ENCODE measurements at regions not wholly inside any gene's neighbourhood (a gene's known extent, or its start where the extent isn't known, plus 50 kb on each side); places are given as distances from the start of the nearest gene placed in this dataset.
"Not testable (repeated sequence)": the region's sequence is repeated elsewhere in the genome, so short reads cannot be mapped to it uniquely, and the experiment has no call there.

- Histone ChIP-seq H3K36me3 (ENCODE audit: insufficient read depth, low read length) (no peaks in the 10 kb centered on the region), H3K4me3 (ENCODE audit: low read length) (no peak overlapping the region), H3K4me1 (ENCODE audit: insufficient read depth, low read length) (peaks cover 9% of the 10 kb centered on the region), H3K9ac (ENCODE audit: low read depth, low read length) (no peak overlapping the region), H3K9me3 (ENCODE audit: insufficient read depth, low read depth, low read length) (peaks cover 7% of the 10 kb centered on the region; the same call in 1 of the 2 replicates), H3K27me3 (ENCODE audit: insufficient read depth, low read length) (no peaks in the 10 kb centered on the region), H3K27ac (ENCODE audit: low read depth, low read length) (peak overlapping the region; percentile 38; the same call in 1 of the 2 replicates)
- 47% methylated on average over 4 of the region's 4 CpGs for WGBS
Observed at GRCh38 chr10:3658766-3659165, 126.2 kb downstream of the KLF6 start.

GRCh38 chr10:3656214-3656613 is 128.8 kb downstream of the KLF6 start:
- no peaks in the 10 kb centered on the region for H3K36me3 ChIP-seq (ENCODE audit: insufficient read depth, low read length)
- peaks cover 9% of the 10 kb centered on the region for H3K4me1 ChIP-seq (ENCODE audit: insufficient read depth, low read length)
- peaks cover 5% of the 10 kb centered on the region; the same call in 1 of the 2 replicates for H3K9me3 ChIP-seq (ENCODE audit: insufficient read depth, low read depth, low read length)
- WGBS = 93% methylated on average over 2 of the region's 3 CpGs
- no peak overlapping the region for H3K27ac ChIP-seq (ENCODE audit: low read depth, low read length)
- no peak overlapping the region for H3K9ac ChIP-seq (ENCODE audit: low read depth, low read length)
- no peak overlapping the region for H3K4me3 ChIP-seq (ENCODE audit: low read length)
- H3K27me3 ChIP-seq (ENCODE audit: insufficient read depth, low read length) = no peaks in the 10 kb centered on the region

GRCh38 chr10:3655528-3655927 is 129.5 kb downstream of the KLF6 start:
- Histone ChIP-seq H3K36me3 (ENCODE audit: insufficient read depth, low read length) (no peaks in the 10 kb centered on the region), H3K9me3 (ENCODE audit: insufficient read depth, low read depth, low read length) (no peaks in the 10 kb centered on the region), H3K27ac (ENCODE audit: low read depth, low read length) (no peak overlapping the region), H3K4me1 (ENCODE audit: insufficient read depth, low read length) (peaks cover 9% of the 10 kb centered on the region), H3K4me3 (ENCODE audit: low read length) (no peak overlapping the region), H3K9ac (ENCODE audit: low read depth, low read length) (no peak overlapping the region), H3K27me3 (ENCODE audit: insufficient read depth, low read length) (no peaks in the 10 kb centered on the region)
- 81% methylated on average over 7 of the region's 7 CpGs for WGBS

GRCh38 chr10:3654980-3655379 is 130.0 kb downstream of the KLF6 start:
- no CpG with 5 or more reads among the region's 1 CpG for WGBS
- Histone ChIP-seq H3K27me3 (ENCODE audit: insufficient read depth, low read length) (no peaks in the 10 kb centered on the region), H3K4me3 (ENCODE audit: low read length) (no peak overlapping the region), H3K9ac (ENCODE audit: low read depth, low read length) (no peak overlapping the region), H3K4me1 (ENCODE audit: insufficient read depth, low read length) (peaks cover 9% of the 10 kb centered on the region), H3K9me3 (ENCODE audit: insufficient read depth, low read depth, low read length) (no peaks in the 10 kb centered on the region), H3K27ac (ENCODE audit: low read depth, low read length) (no peak overlapping the region), H3K36me3 (ENCODE audit: insufficient read depth, low read length) (no peaks in the 10 kb centered on the region)

- Histone ChIP-seq H3K27me3 (ENCODE audit: insufficient read depth, low read length) (no peaks in the 10 kb centered on the region), H3K36me3 (ENCODE audit: insufficient read depth, low read length) (no peaks in the 10 kb centered on the region), H3K9ac (ENCODE audit: low read depth, low read length) (no peak overlapping the region), H3K4me3 (ENCODE audit: low read length) (no peak overlapping the region), H3K27ac (ENCODE audit: low read depth, low read length) (no peak overlapping the region), H3K9me3 (ENCODE audit: insufficient read depth, low read depth, low read length) (no peaks in the 10 kb centered on the region), H3K4me1 (ENCODE audit: insufficient read depth, low read length) (peaks cover 9% of the 10 kb centered on the region)
- 93% methylated on average over 2 of the region's 2 CpGs for WGBS
Observed at GRCh38 chr10:3654496-3654895, 130.5 kb downstream of the KLF6 start.

GRCh38 chr10:3653303-3653702 is 131.7 kb downstream of the KLF6 start:
- H3K9me3 ChIP-seq (ENCODE audit: insufficient read depth, low read depth, low read length); H3K27me3 ChIP-seq (ENCODE audit: insufficient read depth, low read length); H3K4me3 ChIP-seq (ENCODE audit: low read length); H3K9ac ChIP-seq (ENCODE audit: low read depth, low read length); H3K27ac ChIP-seq (ENCODE audit: low read depth, low read length); H3K36me3 ChIP-seq (ENCODE audit: insufficient read depth, low read length); H3K4me1 ChIP-seq (ENCODE audit: insufficient read depth, low read length): not testable (repeated sequence)
- 71% methylated on average over 2 of the region's 2 CpGs for WGBS

- Histone ChIP-seq H3K4me3 (ENCODE audit: low read length) (no peak overlapping the region), H3K36me3 (ENCODE audit: insufficient read depth, low read length) (no peaks in the 10 kb centered on the region), H3K4me1 (ENCODE audit: insufficient read depth, low read length) (no peaks in the 10 kb centered on the region), H3K9ac (ENCODE audit: low read depth, low read length) (no peak overlapping the region), H3K27ac (ENCODE audit: low read depth, low read length) (no peak overlapping the region), H3K9me3 (ENCODE audit: insufficient read depth, low read depth, low read length) (no peaks in the 10 kb centered on the region), H3K27me3 (ENCODE audit: insufficient read depth, low read length) (no peaks in the 10 kb centered on the region)
- 92% methylated on average over 12 of the region's 13 CpGs for WGBS
Observed at GRCh38 chr10:3652886-3653285, 132.1 kb downstream of the KLF6 start.

- Histone ChIP-seq H3K36me3 (ENCODE audit: insufficient read depth, low read length) (no peaks in the 10 kb centered on the region), H3K9me3 (ENCODE audit: insufficient read depth, low read depth, low read length) (no peaks in the 10 kb centered on the region), H3K27me3 (ENCODE audit: insufficient read depth, low read length) (no peaks in the 10 kb centered on the region), H3K4me1 (ENCODE audit: insufficient read depth, low read length) (no peaks in the 10 kb centered on the region), H3K27ac (ENCODE audit: low read depth, low read length) (no peak overlapping the region), H3K9ac (ENCODE audit: low read depth, low read length) (no peak overlapping the region), H3K4me3 (ENCODE audit: low read length) (no peak overlapping the region)
- WGBS = 95% methylated on average over 6 of the region's 6 CpGs
Observed at GRCh38 chr10:3651969-3652653, 132.9 kb downstream of the KLF6 start.

GRCh38 chr10:3648576-3648975 is 136.4 kb downstream of the KLF6 start:
- no peaks in the 10 kb centered on the region for H3K27me3 ChIP-seq (ENCODE audit: insufficient read depth, low read length)
- 80% methylated on average over 6 of the region's 6 CpGs for WGBS
- no peak overlapping the region for H3K27ac ChIP-seq (ENCODE audit: low read depth, low read length)

GRCh38 chr10:3648170-3648569 is 136.8 kb downstream of the KLF6 start:
- Histone ChIP-seq H3K27ac (ENCODE audit: low read depth, low read length) (no peak overlapping the region), H3K4me3 (ENCODE audit: low read length) (no peak overlapping the region), H3K27me3 (ENCODE audit: insufficient read depth, low read length) (no peaks in the 10 kb centered on the region), H3K9me3 (ENCODE audit: insufficient read depth, low read depth, low read length) (no peaks in the 10 kb centered on the region), H3K4me1 (ENCODE audit: insufficient read depth, low read length) (no peaks in the 10 kb centered on the region), H3K36me3 (ENCODE audit: insufficient read depth, low read length) (no peaks in the 10 kb centered on the region), H3K9ac (ENCODE audit: low read depth, low read length) (no peak overlapping the region)
- 94% methylated on average over 6 of the region's 6 CpGs for WGBS

More at GRCh38 chr10:3648576-3648975, 136.4 kb downstream of the KLF6 start:
- H3K4me1 ChIP-seq (ENCODE audit: insufficient read depth, low read length) = no peaks in the 10 kb centered on the region
- no peak overlapping the region for H3K4me3 ChIP-seq (ENCODE audit: low read length)
- no peaks in the 10 kb centered on the region for H3K9me3 ChIP-seq (ENCODE audit: insufficient read depth, low read depth, low read length)
- H3K9ac ChIP-seq (ENCODE audit: low read depth, low read length) = no peak overlapping the region
- no peaks in the 10 kb centered on the region for H3K36me3 ChIP-seq (ENCODE audit: insufficient read depth, low read length)

GRCh38 chr10:3647074-3647473 is 137.9 kb downstream of the KLF6 start:
- Histone ChIP-seq H3K4me3 (ENCODE audit: low read length) (no peak overlapping the region), H3K4me1 (ENCODE audit: insufficient read depth, low read length) (no peaks in the 10 kb centered on the region), H3K9ac (ENCODE audit: low read depth, low read length) (no peak overlapping the region), H3K36me3 (ENCODE audit: insufficient read depth, low read length) (no peaks in the 10 kb centered on the region), H3K9me3 (ENCODE audit: insufficient read depth, low read depth, low read length) (no peaks in the 10 kb centered on the region), H3K27me3 (ENCODE audit: insufficient read depth, low read length) (no peaks in the 10 kb centered on the region), H3K27ac (ENCODE audit: low read depth, low read length) (no peak overlapping the region)
- WGBS = 94% methylated on average over 8 of the region's 8 CpGs

GRCh38 chr10:3645406-3645805 is 139.6 kb downstream of the KLF6 start:
- H3K9ac ChIP-seq (ENCODE audit: low read depth, low read length) = no peak overlapping the region
- no peaks in the 10 kb centered on the region for H3K36me3 ChIP-seq (ENCODE audit: insufficient read depth, low read length)
- WGBS = 95% methylated on average over 6 of the region's 6 CpGs
- H3K27me3 ChIP-seq (ENCODE audit: insufficient read depth, low read length) = no peaks in the 10 kb centered on the region
- no peaks in the 10 kb centered on the region for H3K4me1 ChIP-seq (ENCODE audit: insufficient read depth, low read length)
- H3K4me3 ChIP-seq (ENCODE audit: low read length) = no peak overlapping the region
- no peak overlapping the region for H3K27ac ChIP-seq (ENCODE audit: low read depth, low read length)
- no peaks in the 10 kb centered on the region for H3K9me3 ChIP-seq (ENCODE audit: insufficient read depth, low read depth, low read length)
